HFF-Myc (cell line): ENCODE measurements at regions not wholly inside any gene's neighbourhood (a gene's known extent, or its start where the extent isn't known, plus 50 kb on each side); places are given as distances from the start of the nearest gene placed in this dataset.

Experiments
- DNase-seq: peaks from one replicate; pipeline ENCODE4 v3.0.0-alpha.2; 2011; ENCODE audit warnings: low read depth; ENCODE audit errors: extremely low read depth
- H3K4me3 ChIP-seq: replicated peaks from 2 replicates; pipeline ENCODE4 v1.5.1; 2011; ENCODE audit warnings: low read depth, mild to moderate bottlenecking, control low read depth, low read length
- TF ChIP-seq, protein P1 (sequence below): IDR thresholded peaks from 2 replicates; pipeline ENCODE4 v1.5.1; 2012; ENCODE audit warnings: mild to moderate bottlenecking, low read depth, low read length, control low read depth; ENCODE audit errors: missing control alignments

DNA sequence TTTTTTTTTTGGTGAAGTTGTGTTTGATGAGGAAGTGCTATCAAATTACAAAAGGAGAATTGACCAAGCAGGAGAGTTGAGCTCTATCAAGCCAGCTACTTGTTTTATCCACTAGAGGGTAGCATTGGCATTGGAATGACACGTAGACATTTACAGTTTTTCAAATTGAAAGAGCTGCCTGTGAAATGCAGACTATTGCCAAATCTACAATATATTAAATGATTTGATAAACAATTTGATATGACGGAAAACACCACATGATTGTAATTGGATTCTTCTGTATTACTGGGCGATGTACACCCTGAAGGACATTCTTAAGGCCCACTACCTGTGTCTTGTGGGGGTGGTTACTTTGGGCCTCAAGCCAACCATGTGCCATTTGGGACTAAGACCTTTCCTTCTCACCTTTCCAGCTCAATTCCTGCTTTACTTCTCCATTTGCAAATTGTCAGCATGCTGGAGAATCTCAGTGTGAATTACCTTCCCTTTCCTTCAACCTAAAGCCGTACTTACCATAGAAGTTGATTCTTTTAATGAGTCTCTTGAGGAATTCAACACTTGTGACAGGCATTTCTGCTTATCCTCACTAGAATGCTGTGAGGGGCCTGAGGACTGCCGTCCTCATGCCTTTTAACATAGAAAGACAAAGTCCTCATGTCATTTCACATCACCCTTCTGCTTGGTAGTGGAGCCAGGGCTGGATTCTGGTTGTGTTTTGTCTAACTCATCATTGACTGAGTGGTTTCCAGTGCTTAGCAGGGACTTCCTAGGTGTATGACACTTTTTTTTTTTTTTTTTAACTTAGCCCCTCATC is 134.8 kb upstream of the THUMPD2 start:
- H3K4me3 ChIP-seq: no peak overlapping the region
- peak; percentile 63 for DNase-seq
- TF ChIP-seq, protein P1, sequence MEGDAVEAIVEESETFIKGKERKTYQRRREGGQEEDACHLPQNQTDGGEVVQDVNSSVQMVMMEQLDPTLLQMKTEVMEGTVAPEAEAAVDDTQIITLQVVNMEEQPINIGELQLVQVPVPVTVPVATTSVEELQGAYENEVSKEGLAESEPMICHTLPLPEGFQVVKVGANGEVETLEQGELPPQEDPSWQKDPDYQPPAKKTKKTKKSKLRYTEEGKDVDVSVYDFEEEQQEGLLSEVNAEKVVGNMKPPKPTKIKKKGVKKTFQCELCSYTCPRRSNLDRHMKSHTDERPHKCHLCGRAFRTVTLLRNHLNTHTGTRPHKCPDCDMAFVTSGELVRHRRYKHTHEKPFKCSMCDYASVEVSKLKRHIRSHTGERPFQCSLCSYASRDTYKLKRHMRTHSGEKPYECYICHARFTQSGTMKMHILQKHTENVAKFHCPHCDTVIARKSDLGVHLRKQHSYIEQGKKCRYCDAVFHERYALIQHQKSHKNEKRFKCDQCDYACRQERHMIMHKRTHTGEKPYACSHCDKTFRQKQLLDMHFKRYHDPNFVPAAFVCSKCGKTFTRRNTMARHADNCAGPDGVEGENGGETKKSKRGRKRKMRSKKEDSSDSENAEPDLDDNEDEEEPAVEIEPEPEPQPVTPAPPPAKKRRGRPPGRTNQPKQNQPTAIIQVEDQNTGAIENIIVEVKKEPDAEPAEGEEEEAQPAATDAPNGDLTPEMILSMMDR: peak; percentile 63

DNA sequence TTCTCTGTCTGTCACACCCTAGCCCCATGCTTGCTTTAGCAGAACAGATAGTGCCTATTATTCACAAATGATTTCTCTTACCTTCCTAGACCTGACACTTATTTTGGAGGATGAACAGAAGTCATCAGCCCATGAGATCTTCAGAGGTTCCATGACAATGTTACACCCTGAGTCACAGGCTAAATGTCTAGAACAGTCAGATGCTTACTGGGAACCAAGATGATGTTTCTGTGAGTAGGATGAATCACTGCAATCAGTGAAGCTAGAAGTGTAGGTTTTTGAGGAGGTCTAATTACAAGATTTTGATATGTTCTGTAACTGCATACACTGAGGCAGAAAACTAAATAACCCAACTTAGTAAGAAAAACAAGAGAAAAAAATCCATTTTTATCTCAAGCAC is 123.0 kb upstream of the THUMPD2 start:
- H3K4me3 ChIP-seq: no peak overlapping the region
- TF ChIP-seq, protein P1: no peak
- DNase-seq: peak; percentile 10

DNA sequence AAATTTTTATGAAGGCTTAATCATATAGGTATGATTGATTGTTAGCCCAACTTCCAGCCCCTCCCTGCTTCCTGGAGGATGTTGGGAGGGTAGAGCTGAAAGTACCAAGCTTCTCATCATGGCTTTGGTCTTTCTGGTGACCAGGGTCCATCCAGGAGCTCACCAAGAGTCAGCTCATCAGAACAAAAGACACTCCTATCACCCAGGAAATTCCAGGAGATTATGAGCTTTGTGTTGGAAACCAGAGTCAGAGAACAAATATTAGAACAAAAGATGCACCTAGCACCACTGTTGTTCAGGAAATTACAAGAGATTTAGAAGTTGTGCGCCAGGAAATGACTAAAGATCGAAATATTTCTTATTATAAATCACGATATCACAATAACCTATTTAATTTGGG is 119.9 kb upstream of the THUMPD2 start:
- TF ChIP-seq, protein P1: no peak
- H3K4me3 ChIP-seq: no peak overlapping the region
- no peak for DNase-seq

DNA sequence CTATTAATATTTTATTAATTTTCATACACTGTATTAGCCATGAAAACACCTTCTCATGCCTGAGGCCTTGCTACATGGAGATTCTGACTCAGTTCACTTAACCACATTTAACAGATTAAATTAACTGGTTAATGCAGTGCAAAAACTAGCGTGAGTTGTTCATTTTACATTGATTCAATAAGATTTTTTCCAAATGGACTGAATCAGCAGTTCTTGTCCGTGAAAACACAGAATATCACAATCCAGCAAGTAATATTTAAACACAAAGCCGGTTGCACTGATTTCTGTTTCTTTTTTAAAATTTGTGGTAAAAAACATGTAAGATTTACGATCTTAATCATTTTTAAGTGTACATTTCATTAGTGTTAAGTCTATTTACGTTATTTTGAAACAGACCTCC is 118.2 kb upstream of the THUMPD2 start:
- DNase-seq: no peak
- H3K4me3 ChIP-seq: no peak overlapping the region
- TF ChIP-seq, protein P1: no peak

DNA sequence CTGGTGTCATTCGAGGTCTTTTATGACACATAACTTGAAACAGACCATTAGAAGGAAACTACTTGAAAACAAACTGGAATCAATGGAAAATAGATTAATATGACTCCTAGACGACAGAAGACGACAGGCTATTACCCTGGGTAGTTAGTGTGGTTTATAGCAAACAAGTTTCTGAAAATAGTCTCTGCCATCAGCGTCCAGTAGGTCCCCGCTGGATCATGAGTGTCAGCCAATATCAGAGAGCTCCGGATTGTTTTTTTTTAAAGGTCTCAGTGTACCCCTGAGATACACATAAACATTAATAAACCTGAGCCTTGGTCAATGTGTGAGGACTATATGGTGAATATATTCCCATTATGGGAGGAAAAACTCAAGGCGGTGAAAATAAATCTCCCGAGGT is 115.0 kb upstream of the THUMPD2 start:
- H3K4me3 ChIP-seq: no peak overlapping the region
- TF ChIP-seq, protein P1: no peak

DNA sequence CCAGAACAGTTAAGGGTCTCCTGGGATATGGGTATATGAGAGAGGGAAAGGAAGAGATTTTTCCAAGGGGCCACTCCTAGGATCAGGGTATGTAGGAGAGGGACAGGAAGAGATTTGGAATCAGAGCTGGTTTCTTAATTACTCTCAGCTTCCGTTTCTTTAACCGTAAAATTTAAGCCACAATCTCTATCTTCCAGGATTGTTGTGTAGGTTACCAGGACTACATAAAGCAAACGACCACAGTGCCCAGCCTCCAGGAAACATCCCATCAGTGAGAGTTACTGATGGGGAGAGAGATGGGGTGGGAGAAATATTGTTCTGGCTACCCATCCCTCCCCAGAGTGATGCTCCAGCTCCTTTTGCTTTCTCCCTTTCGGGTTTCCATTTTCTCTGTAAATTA is 114.6 kb upstream of the THUMPD2 start:
- TF ChIP-seq, protein P1: no peak
- no peak for DNase-seq
- H3K4me3 ChIP-seq: no peak overlapping the region

More for the DNA sequence above, 115.0 kb upstream of the THUMPD2 start:
- DNase-seq: no peak
